Thyroid gland (tissue), 4 donors: ENCODE measurements at regions not wholly inside any gene's neighbourhood (a gene's known extent, or its start where the extent isn't known, plus 50 kb on each side); places are given as distances from the start of the nearest gene placed in this dataset.

Source experiments
- CTCF ChIP-seq, 6 experiments: fragments of 200-600 bp in 3 of 6; fragments of 450-650 bp in 3 of 6; sonication (generic) in 3 of 6; IDR thresholded peaks; one replicate each; pipeline ENCODE4 v1.5.1; 2016 to 2019; ENCODE audit warnings: antibody characterized with exemption in 6 of 6, mild to moderate bottlenecking in 2 of 6, inconsistent platforms in 1 of 6, moderate library complexity in 1 of 6
- POLR2A ChIP-seq, 2 donors: fragments of 450-650 bp; IDR thresholded peaks; one replicate each; pipeline ENCODE4 v1.6.1; 2017; ENCODE audit warnings: antibody characterized with exemption in 2 of 2, mild to moderate bottlenecking in 2 of 2, moderate library complexity in 1 of 2

- TF ChIP-seq CTCF (IDR thresholded peaks at IDR 0.05) = no peak
- no peak for TF ChIP-seq POLR2A (IDR thresholded peaks at IDR 0.05)
Observed at GRCh38 chrX:124203311-124203710, 129.1 kb upstream of the TEX13D start.
